ENCODE measurements at regions not wholly inside any gene's neighbourhood (a gene's known extent, or its start where the extent isn't known, plus 50 kb on each side); places are given as distances from the start of the nearest gene placed in this dataset.
A peak's percentile ranks its signal among the peaks of the same experiment; 100 is the strongest.

GRCh38 chr9:11973011-11973410, 720.2 kb upstream of the TYRP1 start:
- H3K9me3 ChIP-seq (ENCODE audit: low read depth, low read length, poor library complexity, severe bottlenecking), result no peaks in the 10 kb centered on the region
- H3K27ac ChIP-seq (ENCODE audit: low read depth, low read length, poor library complexity, severe bottlenecking), result no peak overlapping the region
- no peak for DNase-seq (ENCODE audit: low spot score)
- H3K4me3 ChIP-seq (ENCODE audit: low read depth, low read length, poor library complexity, severe bottlenecking), result no peak overlapping the region
- POLR2A ChIA-PET (ENCODE audit: low non-redundant PET), result no interaction called here
- H3K36me3 ChIP-seq (ENCODE audit: insufficient read depth, low read length, poor library complexity, severe bottlenecking), result no peaks in the 10 kb centered on the region
- CTCF ChIA-PET, result interaction anchor here (0.6 kb wide), 1 partner anchor 422 kb away, joined by 10 read pairs; no protein-coding TSS in a partner anchor
- no TSS peak for BruUV-seq (replicated peaks)
- H3K4me1 ChIP-seq (ENCODE audit: insufficient read depth, low read length, poor library complexity, severe bottlenecking), result no peaks in the 10 kb centered on the region
- intact Hi-C loops (cut with micrococcal nuclease; ENCODE audit: unreplicated experiment), result no loop called here
- TF ChIP-seq CTCF (conservative IDR thresholded peaks at IDR 0.05; ENCODE audit: low read depth, low read length) (no peak), EZH2 (IDR thresholded peaks at IDR 0.05; ENCODE audit: borderline replicate concordance, low read depth, low read length, poor library complexity, severe bottlenecking) (no peak)
- no peaks in the 10 kb centered on the region for H3K27me3 ChIP-seq (replicated peaks; ENCODE audit: insufficient read depth, low read depth, low read length, poor library complexity)

- no peak for DNase-seq (ENCODE audit: low spot score)
- H3K4me3 ChIP-seq (ENCODE audit: low read depth, low read length, poor library complexity, severe bottlenecking), result no peak overlapping the region
- TF ChIP-seq EZH2 (IDR thresholded peaks at IDR 0.05; ENCODE audit: borderline replicate concordance, low read depth, low read length, poor library complexity, severe bottlenecking) (no peak), CTCF (conservative IDR thresholded peaks at IDR 0.05; ENCODE audit: low read depth, low read length) (no peak)
- H3K36me3 ChIP-seq (ENCODE audit: insufficient read depth, low read length, poor library complexity, severe bottlenecking), result no peaks in the 10 kb centered on the region
- no TSS peak for BruUV-seq (replicated peaks)
- H3K4me1 ChIP-seq (ENCODE audit: insufficient read depth, low read length, poor library complexity, severe bottlenecking), result no peaks in the 10 kb centered on the region
- H3K27ac ChIP-seq (ENCODE audit: low read depth, low read length, poor library complexity, severe bottlenecking), result no peak overlapping the region
- intact Hi-C loops (cut with micrococcal nuclease; ENCODE audit: unreplicated experiment), result no loop called here
- no peaks in the 10 kb centered on the region for H3K27me3 ChIP-seq (replicated peaks; ENCODE audit: insufficient read depth, low read depth, low read length, poor library complexity)
- H3K9me3 ChIP-seq (ENCODE audit: low read depth, low read length, poor library complexity, severe bottlenecking), result no peaks in the 10 kb centered on the region
- CTCF ChIA-PET, result no interaction called here
- POLR2A ChIA-PET (ENCODE audit: low non-redundant PET), result no interaction called here
Observed at GRCh38 chr9:11973511-11973910, 719.7 kb upstream of the TYRP1 start.

- Histone ChIP-seq H3K9me3 (ENCODE audit: low read depth, low read length, poor library complexity, severe bottlenecking) (no peaks in the 10 kb centered on the region), H3K4me1 (ENCODE audit: insufficient read depth, low read length, poor library complexity, severe bottlenecking) (no peaks in the 10 kb centered on the region), H3K27me3 (replicated peaks; ENCODE audit: insufficient read depth, low read depth, low read length, poor library complexity) (no peaks in the 10 kb centered on the region), H3K4me3 (ENCODE audit: low read depth, low read length, poor library complexity, severe bottlenecking) (no peak overlapping the region), H3K27ac (ENCODE audit: low read depth, low read length, poor library complexity, severe bottlenecking) (no peak overlapping the region), H3K36me3 (ENCODE audit: insufficient read depth, low read length, poor library complexity, severe bottlenecking) (no peaks in the 10 kb centered on the region)
- POLR2A ChIA-PET (ENCODE audit: low non-redundant PET), result no interaction called here
- DNase-seq (ENCODE audit: low spot score), result peak; percentile 80
- TF ChIP-seq CTCF (conservative IDR thresholded peaks at IDR 0.05; ENCODE audit: low read depth, low read length) (no peak), EZH2 (IDR thresholded peaks at IDR 0.05; ENCODE audit: borderline replicate concordance, low read depth, low read length, poor library complexity, severe bottlenecking) (no peak)
- BruUV-seq (replicated peaks), result no TSS peak
- CTCF ChIA-PET, result no interaction called here
- intact Hi-C loops (cut with micrococcal nuclease; ENCODE audit: unreplicated experiment), result no loop called here
Observed at GRCh38 chr9:11992866-11993265, 700.3 kb upstream of the TYRP1 start.
